Endothelial cell of umbilical vein (primary cell): ENCODE measurements at regions not wholly inside any gene's neighbourhood (a gene's known extent, or its start where the extent isn't known, plus 50 kb on each side); places are given as distances from the start of the nearest gene placed in this dataset.

Experiments
- EZH2 ChIP-seq: IDR thresholded peaks from 2 replicates; pipeline ENCODE4 v1.6.1; 2012; ENCODE audit warnings: borderline replicate concordance, low read depth, mild to moderate bottlenecking, moderate library complexity, low read length, inconsistent platforms; ENCODE audit not compliant: severe bottlenecking
- GATA2 ChIP-seq: IDR thresholded peaks from 2 replicates; pipeline ENCODE4 v1.7.0; 2011; ENCODE audit warnings: low read depth, mild to moderate bottlenecking, moderate library complexity, mixed read lengths, low read length; ENCODE audit not compliant: insufficient read length, insufficient read depth
- JUN ChIP-seq: IDR thresholded peaks from 2 replicates; pipeline ENCODE4 v1.6.1; 2011; ENCODE audit warnings: borderline replicate concordance, low read depth; ENCODE audit not compliant: insufficient read length, insufficient read depth
- MAX ChIP-seq: IDR thresholded peaks from 2 replicates; pipeline ENCODE4 v1.6.1; 2011; ENCODE audit not compliant: insufficient read depth, insufficient read length
- POLR2A ChIP-seq: IDR thresholded peaks from 2 replicates; pipeline ENCODE4 v1.6.1; 2012; ENCODE audit warnings: low read depth, mild to moderate bottlenecking, control low read depth, low read length
- POLR2AphosphoS5 ChIP-seq: IDR thresholded peaks from 2 replicates; pipeline ENCODE4 v1.6.1; 2012; ENCODE audit warnings: low read depth, mild to moderate bottlenecking, control low read depth, low read length, moderate library complexity; ENCODE audit not compliant: insufficient read depth
- TF ChIP-seq, protein P1 (sequence below), 2 donors: IDR thresholded peaks; 1 replicate in 1 of 2; 2 replicates in 1 of 2; pipeline ENCODE4 v1.5.1; 2011; ENCODE audit warnings: low read length in 2 of 2, mild to moderate bottlenecking in 2 of 2, moderate library complexity in 2 of 2, control low read depth in 1 of 2, inconsistent platforms in 1 of 2, low read depth in 1 of 2; ENCODE audit not compliant: insufficient read depth in 1 of 2; ENCODE audit errors: extremely low read depth in 1 of 2

GRCh38 chr4:120314969-120315368 is 248.3 kb upstream of the MAD2L1 start:
- TF ChIP-seq POLR2A (no peak), POLR2AphosphoS5 (no peak), MAX (no peak), EZH2 (no peak), JUN (no peak), GATA2 (no peak)
- TF ChIP-seq, protein P1, sequence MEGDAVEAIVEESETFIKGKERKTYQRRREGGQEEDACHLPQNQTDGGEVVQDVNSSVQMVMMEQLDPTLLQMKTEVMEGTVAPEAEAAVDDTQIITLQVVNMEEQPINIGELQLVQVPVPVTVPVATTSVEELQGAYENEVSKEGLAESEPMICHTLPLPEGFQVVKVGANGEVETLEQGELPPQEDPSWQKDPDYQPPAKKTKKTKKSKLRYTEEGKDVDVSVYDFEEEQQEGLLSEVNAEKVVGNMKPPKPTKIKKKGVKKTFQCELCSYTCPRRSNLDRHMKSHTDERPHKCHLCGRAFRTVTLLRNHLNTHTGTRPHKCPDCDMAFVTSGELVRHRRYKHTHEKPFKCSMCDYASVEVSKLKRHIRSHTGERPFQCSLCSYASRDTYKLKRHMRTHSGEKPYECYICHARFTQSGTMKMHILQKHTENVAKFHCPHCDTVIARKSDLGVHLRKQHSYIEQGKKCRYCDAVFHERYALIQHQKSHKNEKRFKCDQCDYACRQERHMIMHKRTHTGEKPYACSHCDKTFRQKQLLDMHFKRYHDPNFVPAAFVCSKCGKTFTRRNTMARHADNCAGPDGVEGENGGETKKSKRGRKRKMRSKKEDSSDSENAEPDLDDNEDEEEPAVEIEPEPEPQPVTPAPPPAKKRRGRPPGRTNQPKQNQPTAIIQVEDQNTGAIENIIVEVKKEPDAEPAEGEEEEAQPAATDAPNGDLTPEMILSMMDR (IDR thresholded peaks at IDR 0.05; ENCODE audit: extremely low read depth in 1 of 2, insufficient read depth in 1 of 2, low read depth in 1 of 2, low read length in 2 of 2): no peak
